ENCODE measurements at regions not wholly inside any gene's neighbourhood (a gene's known extent, or its start where the extent isn't known, plus 50 kb on each side); places are given as distances from the start of the nearest gene placed in this dataset.

DNA sequence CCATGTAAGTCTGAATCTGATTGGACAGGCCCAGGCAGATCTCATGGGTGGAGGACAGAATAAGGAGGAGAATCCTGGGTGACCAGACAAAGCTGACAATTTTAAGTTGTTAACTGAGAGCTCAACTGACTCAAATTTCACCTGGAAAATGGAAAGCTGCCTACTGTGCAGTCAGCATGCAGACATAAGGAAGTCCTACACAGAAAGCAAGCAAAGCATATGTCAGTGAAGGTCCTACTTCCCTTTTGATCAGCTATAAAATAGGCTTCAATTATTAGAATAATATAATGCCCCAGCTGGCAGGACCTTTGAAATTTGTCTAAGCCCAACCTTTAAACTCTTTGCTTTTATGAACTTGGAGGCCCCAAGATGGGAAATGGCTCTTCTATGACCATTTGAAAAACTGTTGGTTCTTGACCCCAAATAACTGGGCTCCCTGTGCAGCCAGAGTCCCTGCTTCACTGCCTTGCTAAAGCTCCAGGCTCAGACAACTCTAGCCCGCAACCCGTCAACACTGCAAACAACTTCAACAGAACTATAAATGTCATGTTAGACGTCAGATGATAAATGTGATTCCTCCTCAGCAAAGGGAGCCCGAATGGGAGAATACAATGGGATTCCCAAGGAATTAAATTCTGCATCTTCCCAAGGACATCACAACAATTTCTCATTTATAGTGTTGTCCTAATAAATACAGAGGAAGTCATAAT lies 118.9 kb upstream of the ADRA1B start:
- no peak for TF ChIP-seq POLR2AphosphoS5 (IDR thresholded peaks at IDR 0.05)
- TF ChIP-seq, protein P1, sequence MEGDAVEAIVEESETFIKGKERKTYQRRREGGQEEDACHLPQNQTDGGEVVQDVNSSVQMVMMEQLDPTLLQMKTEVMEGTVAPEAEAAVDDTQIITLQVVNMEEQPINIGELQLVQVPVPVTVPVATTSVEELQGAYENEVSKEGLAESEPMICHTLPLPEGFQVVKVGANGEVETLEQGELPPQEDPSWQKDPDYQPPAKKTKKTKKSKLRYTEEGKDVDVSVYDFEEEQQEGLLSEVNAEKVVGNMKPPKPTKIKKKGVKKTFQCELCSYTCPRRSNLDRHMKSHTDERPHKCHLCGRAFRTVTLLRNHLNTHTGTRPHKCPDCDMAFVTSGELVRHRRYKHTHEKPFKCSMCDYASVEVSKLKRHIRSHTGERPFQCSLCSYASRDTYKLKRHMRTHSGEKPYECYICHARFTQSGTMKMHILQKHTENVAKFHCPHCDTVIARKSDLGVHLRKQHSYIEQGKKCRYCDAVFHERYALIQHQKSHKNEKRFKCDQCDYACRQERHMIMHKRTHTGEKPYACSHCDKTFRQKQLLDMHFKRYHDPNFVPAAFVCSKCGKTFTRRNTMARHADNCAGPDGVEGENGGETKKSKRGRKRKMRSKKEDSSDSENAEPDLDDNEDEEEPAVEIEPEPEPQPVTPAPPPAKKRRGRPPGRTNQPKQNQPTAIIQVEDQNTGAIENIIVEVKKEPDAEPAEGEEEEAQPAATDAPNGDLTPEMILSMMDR (IDR thresholded peaks at IDR 0.05 in 8 of 11, conservative IDR thresholded peaks at IDR 0.05 in 3 of 11) = no peak
